ENCODE measurements at regions not wholly inside any gene's neighbourhood (a gene's known extent, or its start where the extent isn't known, plus 50 kb on each side); places are given as distances from the start of the nearest gene placed in this dataset.

GRCh38 chr22:27472975-27473374 is 328.6 kb downstream of the MN1 start:
- DNase-seq (ENCODE audit: low read depth in 2 of 2) = no peak

- no peak for DNase-seq (ENCODE audit: low read depth in 2 of 2)
Observed at GRCh38 chr22:27473533-27473932, 328.0 kb downstream of the MN1 start.

- DNase-seq (ENCODE audit: low read depth in 2 of 2) = no peak
Observed at GRCh38 chr22:27474112-27474571, 327.4 kb downstream of the MN1 start.

- no peak for DNase-seq (ENCODE audit: low read depth in 2 of 2)
Observed at GRCh38 chr22:27474711-27475547, 326.6 kb downstream of the MN1 start.

GRCh38 chr22:27475548-27475897 is 326.0 kb downstream of the MN1 start:
- DNase-seq (ENCODE audit: low read depth in 2 of 2) = no peak

- DNase-seq (ENCODE audit: low read depth in 2 of 2) = no peak
Observed at GRCh38 chr22:27476318-27476717, 325.2 kb downstream of the MN1 start.

GRCh38 chr22:27476729-27477128 is 324.8 kb downstream of the MN1 start:
- DNase-seq (ENCODE audit: low read depth in 2 of 2) = no peak

GRCh38 chr22:27477171-27477570 is 324.4 kb downstream of the MN1 start:
- no peak for DNase-seq (ENCODE audit: low read depth in 2 of 2)

- no peak for DNase-seq (ENCODE audit: low read depth in 2 of 2)
Observed at GRCh38 chr22:27480487-27480886, 321.1 kb downstream of the MN1 start.

GRCh38 chr22:27482402-27482801 is 319.2 kb downstream of the MN1 start:
- DNase-seq (ENCODE audit: low read depth in 2 of 2) = no peak

- DNase-seq (ENCODE audit: low read depth in 2 of 2) = no peak
Observed at GRCh38 chr22:27483095-27483785, 318.3 kb downstream of the MN1 start.

- no peak for DNase-seq (ENCODE audit: low read depth in 2 of 2)
Observed at GRCh38 chr22:27485842-27486241, 315.7 kb downstream of the MN1 start.

GRCh38 chr22:27487600-27488452 is 313.7 kb downstream of the MN1 start:
- DNase-seq (ENCODE audit: low read depth in 2 of 2) = no peak

- DNase-seq (ENCODE audit: low read depth in 2 of 2) = no peak
Observed at GRCh38 chr22:27488456-27489177, 312.9 kb downstream of the MN1 start.

- DNase-seq (ENCODE audit: low read depth in 2 of 2) = no peak
Observed at GRCh38 chr22:27489178-27489675, 312.3 kb downstream of the MN1 start.

- DNase-seq (ENCODE audit: low read depth in 2 of 2) = no peak
Observed at GRCh38 chr22:27490080-27490479, 311.5 kb downstream of the MN1 start.

GRCh38 chr22:27491888-27492287 is 309.7 kb downstream of the MN1 start:
- no peak for DNase-seq (ENCODE audit: low read depth in 2 of 2)

- no peak for DNase-seq (ENCODE audit: low read depth in 2 of 2)
Observed at GRCh38 chr22:27492566-27493201, 308.9 kb downstream of the MN1 start.

GRCh38 chr22:27493796-27494195 is 307.8 kb downstream of the MN1 start:
- DNase-seq (ENCODE audit: low read depth in 2 of 2) = no peak

- DNase-seq (ENCODE audit: low read depth in 2 of 2) = no peak
Observed at GRCh38 chr22:27494785-27495184, 306.8 kb downstream of the MN1 start.

GRCh38 chr22:27495325-27495724 is 306.2 kb downstream of the MN1 start:
- DNase-seq (ENCODE audit: low read depth in 2 of 2) = no peak
